GM19023 (cell line): ENCODE measurements at regions not wholly inside any gene's neighbourhood (a gene's known extent, or its start where the extent isn't known, plus 50 kb on each side); places are given as distances from the start of the nearest gene placed in this dataset.

Experiments used
- ATAC-seq: cut with Tn5 transposase; IDR thresholded peaks from one replicate; pipeline ENCODE4 v1.9.1; 2021; ENCODE audit warnings: mild to moderate bottlenecking, moderate library complexity; ENCODE audit not compliant: unreplicated experiment

DNA sequence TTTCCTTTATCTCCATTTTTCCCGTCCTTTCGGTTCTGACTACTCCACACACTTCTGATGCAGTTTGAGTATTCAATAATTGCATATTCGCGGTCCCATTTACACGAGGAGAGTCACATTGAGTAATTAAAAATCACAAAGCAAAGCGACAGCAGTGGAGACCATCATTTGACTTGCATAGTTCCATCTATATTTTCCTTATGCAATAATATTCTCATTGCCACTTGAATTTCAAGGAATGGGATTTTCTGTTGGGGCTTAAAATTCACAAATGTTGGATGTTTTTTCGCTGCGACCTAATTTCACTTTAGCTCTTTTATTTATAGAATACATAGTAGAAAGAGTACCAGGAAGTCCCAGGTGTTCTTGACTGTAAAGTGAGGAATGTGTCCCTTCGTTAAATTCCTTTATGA is 186.8 kb downstream of the ZEB2 start:
- no peak for ATAC-seq

DNA sequence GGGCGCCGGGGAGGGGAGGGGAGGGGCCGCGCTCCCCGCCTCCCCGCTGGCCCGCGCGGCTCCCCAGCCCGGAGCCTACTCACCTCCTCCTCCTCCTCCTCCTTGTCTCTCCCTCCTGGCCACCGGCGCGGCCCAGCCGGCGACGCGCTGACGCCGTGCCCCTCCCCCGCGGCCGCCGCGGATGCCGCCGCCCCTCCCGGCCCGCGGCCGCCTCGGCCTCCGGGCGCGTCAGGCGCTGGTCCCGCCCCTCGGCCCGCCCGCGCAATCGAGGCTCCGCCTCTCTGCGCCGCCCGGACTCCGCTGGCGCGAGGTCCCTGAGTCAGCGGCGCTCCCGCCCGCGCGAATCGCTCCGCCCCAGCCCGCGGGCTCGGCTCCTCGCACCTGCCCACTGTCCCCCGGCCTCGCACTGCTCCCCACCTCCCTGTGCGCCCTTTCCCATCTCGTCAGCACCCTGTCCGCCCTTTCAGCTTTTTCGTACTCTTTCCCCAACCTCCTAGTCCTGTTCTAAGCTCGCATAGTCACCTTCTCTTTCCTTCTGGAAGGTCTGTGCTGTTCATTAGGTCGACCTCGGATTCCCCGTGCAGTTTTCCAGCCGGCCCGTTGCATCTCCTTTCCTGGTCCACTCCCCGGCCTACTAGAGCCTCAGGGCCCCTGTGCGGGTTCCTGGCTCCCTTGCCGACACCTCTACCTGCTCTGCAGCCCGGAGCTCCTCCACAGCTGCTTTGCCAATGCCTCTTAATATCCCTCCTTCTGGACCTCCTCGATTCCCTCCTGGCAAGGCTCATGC is 187.4 kb downstream of the ZEB2 start:
- ATAC-seq = peak; percentile 88

DNA sequence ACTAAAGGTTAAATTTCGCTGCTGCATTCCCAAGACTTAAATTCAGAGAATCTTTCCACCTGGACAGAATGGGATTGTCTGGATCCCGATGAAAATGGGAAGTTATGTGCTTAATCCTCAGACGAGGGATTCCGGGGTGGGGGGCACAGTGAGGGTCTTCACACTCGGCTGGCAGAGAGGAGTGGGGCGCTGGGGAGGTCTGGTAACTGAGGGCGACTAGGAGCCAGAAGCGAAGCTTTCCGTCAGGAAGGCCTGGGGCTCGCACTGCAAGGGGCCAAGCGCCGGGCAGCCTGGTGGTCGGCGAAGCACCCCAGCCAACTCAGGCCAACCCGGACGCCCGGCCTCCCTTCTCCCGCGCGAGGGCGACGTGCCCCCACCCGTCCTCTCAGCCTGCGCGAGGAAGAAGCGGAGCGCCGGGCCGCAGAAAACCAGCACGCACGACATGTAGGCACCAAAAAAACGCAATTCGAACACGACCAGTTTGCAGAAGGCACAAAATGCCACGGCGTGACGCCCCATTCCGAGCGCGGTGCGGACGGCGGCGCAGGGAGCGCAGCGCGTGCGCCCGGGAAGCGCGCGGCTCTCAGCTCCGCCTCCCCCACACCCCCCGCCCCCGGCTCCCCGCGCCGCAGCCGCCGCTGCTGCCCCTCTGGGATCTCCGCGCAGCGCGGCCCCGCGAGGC is 188.1 kb downstream of the ZEB2 start:
- ATAC-seq = peak; percentile 74

DNA sequence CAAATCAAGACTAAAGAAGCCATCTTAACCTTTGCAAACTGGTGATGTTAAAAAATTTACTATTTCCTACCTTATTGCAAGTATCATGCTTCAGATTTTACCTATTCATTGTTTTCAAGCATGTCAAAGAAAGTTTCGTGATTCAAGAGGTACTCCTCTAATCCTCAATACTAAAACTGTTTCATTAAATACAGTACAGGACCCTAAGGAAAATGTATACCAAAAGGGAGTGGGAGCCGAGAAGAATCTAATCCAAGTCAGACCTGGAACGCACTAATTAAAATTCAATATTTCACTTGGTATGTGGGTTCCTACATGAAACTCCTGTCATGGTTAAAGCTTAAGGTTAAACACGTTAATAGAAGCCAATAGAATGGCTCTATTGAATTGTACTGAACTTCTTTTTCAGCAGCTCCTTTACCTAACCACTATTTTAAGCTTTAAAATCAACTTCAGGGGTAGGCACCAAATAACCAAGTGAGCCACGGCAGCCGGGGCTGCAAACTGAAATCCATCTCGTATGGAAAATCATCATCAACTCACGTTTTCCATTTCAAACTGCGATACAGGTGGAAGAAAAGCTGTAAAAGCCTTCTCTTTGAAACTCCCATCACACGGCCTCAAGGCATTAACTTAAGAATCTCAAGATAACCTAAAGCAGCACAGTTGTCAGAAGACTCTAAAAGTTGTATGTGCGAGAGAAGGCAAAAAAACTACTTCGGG is 188.8 kb downstream of the ZEB2 start:
- no peak for ATAC-seq

DNA sequence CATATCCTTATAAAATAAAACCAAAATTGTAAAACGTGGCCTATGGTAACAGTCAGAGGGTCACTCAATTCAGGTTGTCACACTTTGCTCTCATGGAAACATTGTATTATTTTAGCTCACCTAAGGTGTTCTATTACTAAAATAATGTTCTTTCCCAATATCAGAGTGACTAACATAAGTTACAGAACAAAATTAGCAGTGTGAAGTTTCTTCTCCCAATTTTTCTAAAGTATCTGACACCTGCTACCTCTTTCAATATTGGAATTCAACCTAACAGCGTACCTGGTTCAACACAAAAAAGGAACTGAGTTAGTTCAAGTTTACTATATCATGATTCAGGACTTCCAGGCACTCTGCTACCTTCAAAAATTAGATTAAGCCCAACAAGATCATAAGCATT is 190.4 kb downstream of the ZEB2 start:
- no peak for ATAC-seq

DNA sequence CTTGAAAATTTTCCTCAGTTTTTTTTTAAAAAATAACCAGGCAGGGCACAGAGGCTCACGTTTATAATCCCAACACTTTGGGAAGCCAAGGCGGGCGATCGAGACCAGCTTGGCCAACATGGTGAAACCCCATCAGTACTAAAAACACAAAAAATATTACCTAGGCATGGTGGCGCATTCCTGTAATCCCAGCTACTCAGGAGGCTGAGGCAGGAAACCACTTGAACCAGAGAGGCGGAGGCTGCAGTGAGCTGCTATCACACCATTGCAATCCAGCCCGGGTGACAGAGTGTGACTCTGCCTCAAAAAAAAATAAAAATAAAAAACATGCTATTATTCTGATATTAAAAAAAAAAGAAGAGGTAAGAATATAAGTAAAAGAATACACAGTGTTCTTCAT is 191.0 kb downstream of the ZEB2 start:
- no peak for ATAC-seq

DNA sequence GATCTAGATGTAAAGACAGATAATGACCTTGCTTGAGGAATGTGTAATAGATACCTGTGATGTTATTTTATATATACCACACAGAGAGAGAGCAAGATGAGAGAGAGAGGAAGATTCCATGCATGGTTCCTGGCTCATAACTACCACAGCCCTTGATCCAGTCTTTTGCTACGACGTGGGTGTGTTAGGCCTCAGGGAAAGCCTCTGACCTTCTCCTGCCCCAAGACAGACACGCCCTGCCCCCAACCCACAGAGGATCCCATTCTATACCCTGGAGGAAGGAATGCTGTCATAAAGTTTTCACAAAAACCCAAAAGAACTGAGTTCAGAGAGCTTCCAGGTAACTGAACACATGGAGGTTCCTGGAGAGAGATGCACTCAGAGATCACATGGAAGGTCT is 193.1 kb downstream of the ZEB2 start:
- ATAC-seq = no peak

DNA sequence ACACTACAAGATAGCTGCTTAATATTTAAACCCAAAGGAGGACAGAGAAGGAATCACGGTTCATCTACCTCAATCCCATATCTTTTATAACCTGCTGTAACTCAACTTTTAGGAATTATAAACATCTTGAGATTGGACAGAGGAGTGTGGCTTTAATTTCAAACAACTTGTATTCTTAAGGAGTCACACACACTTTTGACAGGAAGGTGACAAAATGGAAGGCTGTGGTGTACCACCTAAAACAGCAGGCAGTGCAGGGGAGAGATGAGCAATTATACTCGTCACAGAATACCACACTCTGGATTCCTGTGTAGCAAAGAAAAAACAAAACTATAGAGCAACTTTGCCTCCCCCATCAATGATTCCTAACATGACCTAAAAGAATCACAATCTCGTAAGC is 194.8 kb downstream of the ZEB2 start:
- peak; percentile 64 for ATAC-seq

DNA sequence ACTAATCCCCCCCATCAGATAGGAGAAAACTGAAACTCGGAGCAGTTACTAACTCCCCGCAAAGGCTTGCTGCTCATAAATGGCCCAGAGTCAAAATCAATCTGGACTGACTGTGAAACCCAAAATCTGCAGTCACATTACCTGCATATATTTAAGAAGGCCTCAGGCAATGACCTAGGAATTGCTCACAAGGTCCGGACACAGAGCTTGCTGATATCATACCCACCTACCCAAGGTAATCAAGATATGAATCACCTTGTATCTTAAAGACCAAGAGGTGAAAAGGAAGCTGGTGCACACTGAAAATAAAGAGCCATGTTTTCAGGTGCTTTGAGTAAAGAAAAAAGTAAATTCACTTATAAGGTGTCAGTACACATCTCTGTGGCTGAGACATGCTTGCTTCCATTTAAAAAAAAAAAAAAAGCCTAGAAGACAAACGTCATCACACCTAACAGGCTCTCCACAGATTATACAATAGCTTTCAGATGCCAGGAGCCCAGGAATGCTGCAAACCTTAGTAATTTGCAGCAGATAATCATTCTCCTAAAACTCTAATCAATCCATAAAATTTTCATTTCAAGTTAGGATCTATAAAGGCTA is 195.4 kb downstream of the ZEB2 start:
- ATAC-seq = peak; percentile 38

DNA sequence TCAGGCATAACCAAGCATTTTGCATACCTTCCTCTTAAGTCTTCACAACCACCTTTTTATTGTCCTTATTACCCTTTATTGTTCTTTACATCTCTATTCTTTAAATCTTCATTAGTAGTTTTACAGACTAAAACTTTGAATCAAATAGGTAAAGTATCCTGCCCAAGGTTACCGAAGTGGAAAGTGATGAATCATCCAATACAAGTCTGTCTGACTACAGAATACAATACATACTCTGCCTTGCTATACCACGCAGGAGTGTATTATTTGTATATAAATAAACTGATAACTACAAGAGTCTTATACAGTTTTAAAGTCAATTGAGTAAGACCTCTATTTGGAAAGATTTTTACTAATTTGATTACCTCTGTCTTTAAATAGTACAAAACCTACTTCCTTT is 196.0 kb downstream of the ZEB2 start:
- ATAC-seq = no peak

DNA sequence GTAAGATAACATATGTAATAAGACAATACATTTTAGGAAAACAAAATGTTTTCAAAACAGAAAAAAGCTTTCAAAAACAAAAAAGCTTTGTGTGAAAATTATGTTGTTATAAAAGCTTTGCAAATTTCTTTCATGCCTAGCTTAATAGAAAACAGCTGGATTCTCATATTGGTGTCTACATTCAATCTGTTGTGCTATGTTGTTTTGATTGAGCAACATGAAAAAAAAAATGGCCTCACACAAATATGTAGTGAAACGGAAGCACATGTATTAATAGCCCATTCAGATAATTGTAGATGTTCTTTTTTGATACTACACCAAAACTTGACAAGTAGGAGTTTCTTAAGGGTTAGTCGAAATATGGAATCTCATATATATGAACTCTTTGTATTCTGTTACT is 197.5 kb downstream of the ZEB2 start:
- ATAC-seq = no peak

DNA sequence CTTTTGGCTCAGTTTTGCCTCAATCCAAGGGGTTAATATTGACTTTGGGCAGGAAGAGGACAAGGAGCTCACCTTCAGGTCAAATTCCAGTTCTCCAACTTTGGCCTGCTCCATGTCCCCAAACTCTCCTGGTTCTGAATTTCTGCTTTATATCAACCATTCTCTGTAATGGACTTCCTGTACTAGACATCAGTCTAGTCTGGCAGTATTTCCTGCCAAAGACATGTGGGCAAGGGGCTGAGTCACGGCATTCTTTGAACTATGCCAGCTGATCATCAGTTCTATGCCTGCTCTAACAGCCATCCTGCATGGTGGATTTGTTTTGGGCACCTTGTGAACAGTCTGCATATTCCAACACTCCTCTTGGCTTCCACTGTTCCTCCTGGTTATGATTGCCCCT is 199.4 kb downstream of the ZEB2 start:
- no peak for ATAC-seq

DNA sequence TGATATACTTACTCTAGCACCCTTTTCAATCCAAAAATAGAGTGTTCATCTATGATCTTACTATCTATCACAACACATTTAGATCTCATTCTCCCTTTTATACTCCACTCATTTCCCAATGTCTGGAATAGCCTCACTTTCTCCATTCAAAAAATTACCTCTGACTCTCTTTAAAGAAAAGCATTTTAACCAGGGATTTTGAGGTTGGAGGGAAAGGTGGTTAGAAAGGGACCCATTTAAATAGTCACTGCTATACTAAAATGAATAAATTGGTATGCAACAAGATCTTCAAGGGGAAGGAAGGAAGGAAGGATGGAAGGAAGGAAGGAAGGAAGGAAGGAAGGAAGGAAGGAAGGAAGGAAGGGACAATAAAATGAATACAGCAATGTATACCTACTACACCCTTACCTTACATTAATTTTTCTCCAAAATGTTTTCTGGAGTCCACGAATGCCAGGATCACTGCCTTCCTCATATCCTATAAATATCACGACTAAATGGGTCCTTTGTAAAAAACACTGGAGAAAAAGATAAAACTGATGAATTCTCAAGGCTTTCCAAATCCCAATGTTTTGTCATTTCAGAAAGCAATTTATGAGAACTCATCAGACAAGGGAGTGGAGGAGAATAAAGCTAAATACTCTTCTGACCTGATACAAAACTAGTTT is 202.7 kb downstream of the ZEB2 start:
- ATAC-seq = no peak

DNA sequence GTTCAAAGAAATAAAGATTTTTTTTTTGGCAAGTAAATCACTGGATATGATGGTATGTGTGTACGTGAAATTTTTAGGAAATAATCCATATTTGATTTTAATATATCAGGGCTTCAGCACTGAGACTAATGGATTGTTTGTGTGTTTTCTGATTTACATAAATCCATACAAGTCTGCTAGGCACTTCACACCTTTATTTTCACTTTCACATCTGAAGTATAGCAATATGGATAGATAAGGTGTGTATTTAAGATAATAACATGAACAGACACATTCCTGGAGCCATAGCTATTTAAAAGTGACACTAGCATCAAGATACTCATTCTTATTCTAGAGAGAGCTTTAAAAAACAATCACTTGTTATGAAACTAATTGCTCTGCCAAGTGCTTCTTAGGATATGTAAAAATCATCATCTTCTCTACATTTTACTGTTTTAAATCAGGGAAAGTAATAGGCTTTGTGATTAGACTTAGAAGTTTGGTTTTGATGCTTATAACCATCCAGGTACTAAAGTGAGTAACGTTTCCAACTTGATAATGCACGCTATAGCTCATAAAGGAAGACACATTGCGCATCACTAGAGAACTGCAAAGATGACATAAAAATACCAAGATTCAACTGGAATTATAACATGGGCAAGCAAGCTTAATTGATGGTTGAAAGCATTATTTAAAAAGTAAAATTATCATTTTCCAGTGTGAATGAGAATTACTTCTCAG is 208.9 kb downstream of the ZEB2 start:
- ATAC-seq = no peak

DNA sequence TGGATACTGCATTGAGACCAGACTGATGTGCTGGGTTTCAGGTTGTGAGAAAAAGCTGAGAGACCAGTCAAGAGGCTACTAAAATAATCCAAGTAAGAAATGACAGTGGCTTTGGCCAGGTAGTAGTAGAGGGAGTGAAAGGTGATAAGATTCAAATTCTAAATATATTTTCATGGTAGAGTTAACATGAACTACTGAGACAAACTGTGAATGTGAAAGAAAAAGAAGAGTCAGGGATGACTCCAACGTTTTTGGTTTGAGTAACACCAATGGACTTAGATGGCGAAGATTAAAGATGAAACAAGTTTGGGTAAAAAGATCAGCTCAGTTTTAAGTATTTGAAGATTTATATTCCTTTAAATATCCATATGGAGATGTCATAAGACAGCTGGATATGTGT is 209.4 kb downstream of the ZEB2 start:
- no peak for ATAC-seq

DNA sequence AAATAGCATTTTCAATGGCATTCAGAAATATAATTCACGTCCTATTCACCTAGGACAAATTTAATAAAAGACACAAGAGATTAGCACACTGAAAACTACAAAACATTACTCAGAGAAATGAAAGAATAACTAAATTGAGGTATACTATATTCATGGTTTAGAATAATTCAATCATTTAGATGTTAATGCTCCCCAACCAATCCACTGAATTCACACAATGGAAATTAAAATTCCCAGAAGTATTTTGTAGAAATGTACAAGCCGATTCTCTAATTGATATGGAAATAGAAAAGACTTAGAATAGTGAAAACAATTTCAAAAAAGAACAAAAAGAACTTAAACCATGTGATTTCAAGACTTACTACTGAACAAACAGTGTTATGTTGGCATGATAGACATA is 212.2 kb downstream of the ZEB2 start:
- ATAC-seq = no peak

DNA sequence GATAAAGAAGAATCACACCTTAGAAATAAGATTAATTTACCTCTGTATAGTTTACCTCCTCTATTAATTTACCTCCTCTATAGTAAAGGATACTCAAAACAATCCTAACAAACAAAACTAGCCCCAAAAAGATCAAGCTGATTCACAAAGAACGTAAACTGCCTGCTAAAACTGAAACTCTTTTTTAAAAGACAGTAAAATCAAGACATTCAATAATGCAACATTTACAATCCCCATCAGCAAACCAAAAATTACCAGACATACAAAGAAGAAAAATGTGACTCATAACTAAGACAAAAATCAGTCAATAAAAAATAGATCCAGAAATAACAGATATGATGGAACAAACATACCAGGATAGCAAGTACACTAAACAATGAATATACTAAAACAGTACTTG is 215.7 kb downstream of the ZEB2 start:
- no peak for ATAC-seq

DNA sequence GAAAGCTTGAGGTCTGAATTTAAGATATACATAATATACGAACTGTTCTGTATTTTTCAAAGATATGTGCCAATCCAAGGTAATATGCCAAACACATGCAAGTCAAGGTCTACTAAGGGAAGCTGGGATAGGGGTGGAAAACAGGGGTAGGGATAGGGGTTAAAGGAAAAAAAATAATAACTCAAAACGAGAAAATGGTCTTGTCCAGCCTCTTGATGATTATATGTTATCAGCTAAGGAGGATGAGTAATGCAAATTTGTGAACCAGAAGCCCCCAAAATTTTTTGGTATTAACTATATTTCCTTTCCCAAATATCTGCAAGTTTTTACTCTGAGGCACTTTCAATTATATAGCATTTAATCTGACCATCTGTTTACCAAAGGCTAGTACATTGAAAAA is 219.3 kb downstream of the ZEB2 start:
- ATAC-seq = no peak

DNA sequence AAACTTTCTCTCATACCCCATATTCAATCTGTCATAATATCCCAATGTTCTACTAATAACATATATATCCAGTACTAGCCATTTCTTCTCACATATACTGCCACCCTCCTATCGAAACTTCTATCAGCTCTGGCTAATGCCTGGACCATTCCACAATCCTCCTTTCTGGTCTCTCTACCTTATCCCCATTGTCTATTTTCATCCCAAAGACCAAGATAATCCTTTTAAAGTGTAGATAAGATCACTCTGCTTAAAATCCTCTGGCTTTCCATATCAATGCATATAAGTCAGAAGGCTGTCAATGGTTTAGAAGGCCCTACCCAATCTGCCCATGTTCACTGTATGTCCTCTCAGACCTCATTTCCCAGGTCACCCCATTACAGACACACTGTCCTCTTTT is 229.6 kb downstream of the ZEB2 start:
- no peak for ATAC-seq

DNA sequence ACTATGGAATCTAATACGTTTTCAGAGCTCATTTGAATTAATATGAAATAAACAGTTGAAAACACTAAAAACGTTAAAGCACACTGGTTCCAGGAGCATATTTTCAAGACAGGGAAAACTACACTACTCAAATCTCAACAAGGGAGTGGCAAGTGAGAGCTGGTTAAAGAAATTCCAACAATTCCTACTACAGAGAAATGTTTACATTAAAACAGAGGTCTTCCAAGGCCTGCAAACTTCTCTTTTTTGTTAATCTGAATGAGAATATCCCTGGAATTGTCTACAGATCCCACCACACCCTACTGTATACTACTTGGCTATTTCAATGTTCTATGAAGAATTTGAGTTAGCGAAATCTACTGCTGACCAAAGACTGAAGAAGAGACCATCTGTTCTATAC is 231.5 kb downstream of the ZEB2 start:
- ATAC-seq = no peak
